ENCODE measurements at regions not wholly inside any gene's neighbourhood (a gene's known extent, or its start where the extent isn't known, plus 50 kb on each side); places are given as distances from the start of the nearest gene placed in this dataset.

DNA sequence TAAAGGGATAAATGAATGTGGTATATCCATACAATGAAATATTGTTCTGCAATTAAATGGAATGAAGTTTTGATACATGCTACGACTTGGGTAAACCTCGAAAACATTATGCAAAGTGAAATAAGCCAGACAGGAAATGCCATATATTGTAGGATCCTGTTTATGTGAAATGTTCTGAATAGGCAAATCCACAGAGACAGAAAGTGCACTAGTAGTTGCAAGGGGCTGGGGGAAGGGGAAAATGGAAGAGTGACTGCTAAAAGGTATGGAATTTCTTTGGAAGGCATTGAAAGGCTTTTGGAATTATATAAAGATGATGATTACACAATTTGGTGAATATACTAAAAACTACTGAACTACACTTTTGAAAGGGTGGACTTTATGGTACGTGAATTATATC lies 97.0 kb downstream of the FOXD1 start:
- DNase-seq, result no peak
- Histone ChIP-seq H4K91ac (ENCODE audit: insufficient read length, low read depth, low read length) (no peak overlapping the region), H3T11ph (ENCODE audit: low read length) (no peak overlapping the region), H3K23me2 (ENCODE audit: insufficient read length, low read depth, low read length, poor library complexity, severe bottlenecking) (no peaks in the 10 kb centered on the region), H2BK5ac (ENCODE audit: insufficient read length, low read length) (no peak overlapping the region), H2BK120ac (ENCODE audit: low read depth, low read length, poor library complexity, severe bottlenecking) (no peak overlapping the region), H2BK12ac (ENCODE audit: insufficient read length, low read depth, low read length) (no peak overlapping the region), H3K23ac (ENCODE audit: insufficient read length, low read depth, low read length) (no peak overlapping the region), H4K5ac (ENCODE audit: insufficient read length, low read depth, low read length) (no peak overlapping the region), H3K14ac (ENCODE audit: insufficient read depth, low read length) (no peak overlapping the region), H3K27me3 (ENCODE audit: insufficient read depth, low read length) (no peaks in the 10 kb centered on the region), H3K9me3 (ENCODE audit: control insufficient read depth, low read depth, low read length) (no peaks in the 10 kb centered on the region), H4K20me1 (ENCODE audit: control insufficient read depth, insufficient read depth, insufficient read length) (no peaks in the 10 kb centered on the region), H2AK5ac (ENCODE audit: insufficient read length, low read length) (no peak overlapping the region), H3K4me2 (ENCODE audit: insufficient read depth, insufficient read length, low read length) (no peak overlapping the region), H3K4ac (ENCODE audit: low read depth, low read length) (no peak overlapping the region), H3K79me1 (ENCODE audit: insufficient read depth, low read depth, low read length, poor library complexity, severe bottlenecking) (no peaks in the 10 kb centered on the region), H2BK20ac (ENCODE audit: low read depth, low read length, poor library complexity, severe bottlenecking) (no peak overlapping the region), H4K8ac (replicated peaks; ENCODE audit: insufficient read length, low read depth, low read length) (no peak overlapping the region), H2BK15ac (ENCODE audit: low read depth, low read length) (no peak overlapping the region), H3K56ac (ENCODE audit: insufficient read length, low read depth, low read length) (no peak overlapping the region), H3K9ac (ENCODE audit: extremely low read depth, insufficient read length, low read length) (no peak overlapping the region), H3K4me1 (ENCODE audit: insufficient read depth, low read length) (no peaks in the 10 kb centered on the region), H2AFZ (ENCODE audit: low read length) (no peak overlapping the region), H3K18ac (ENCODE audit: insufficient read length, low read depth, low read length) (no peak overlapping the region), H3K27ac (ENCODE audit: insufficient read length, low read depth, low read length) (no peak overlapping the region), H3K79me2 (ENCODE audit: insufficient read depth, low read length) (no peaks in the 10 kb centered on the region)
- no peaks in the 10 kb centered on the region for H3K4me1 Mint-ChIP-seq
- no CpG with 5 or more reads among the region's 3 CpGs for WGBS (ENCODE audit: extremely low coverage, insufficient read length, low lambda C conversion rate)
- TF ChIP-seq, protein P1, sequence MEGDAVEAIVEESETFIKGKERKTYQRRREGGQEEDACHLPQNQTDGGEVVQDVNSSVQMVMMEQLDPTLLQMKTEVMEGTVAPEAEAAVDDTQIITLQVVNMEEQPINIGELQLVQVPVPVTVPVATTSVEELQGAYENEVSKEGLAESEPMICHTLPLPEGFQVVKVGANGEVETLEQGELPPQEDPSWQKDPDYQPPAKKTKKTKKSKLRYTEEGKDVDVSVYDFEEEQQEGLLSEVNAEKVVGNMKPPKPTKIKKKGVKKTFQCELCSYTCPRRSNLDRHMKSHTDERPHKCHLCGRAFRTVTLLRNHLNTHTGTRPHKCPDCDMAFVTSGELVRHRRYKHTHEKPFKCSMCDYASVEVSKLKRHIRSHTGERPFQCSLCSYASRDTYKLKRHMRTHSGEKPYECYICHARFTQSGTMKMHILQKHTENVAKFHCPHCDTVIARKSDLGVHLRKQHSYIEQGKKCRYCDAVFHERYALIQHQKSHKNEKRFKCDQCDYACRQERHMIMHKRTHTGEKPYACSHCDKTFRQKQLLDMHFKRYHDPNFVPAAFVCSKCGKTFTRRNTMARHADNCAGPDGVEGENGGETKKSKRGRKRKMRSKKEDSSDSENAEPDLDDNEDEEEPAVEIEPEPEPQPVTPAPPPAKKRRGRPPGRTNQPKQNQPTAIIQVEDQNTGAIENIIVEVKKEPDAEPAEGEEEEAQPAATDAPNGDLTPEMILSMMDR (conservative IDR thresholded peaks at IDR 0.05), result no peak
- H3K27me3 Mint-ChIP-seq (ENCODE audit: low read depth), result peaks cover 7% of the 10 kb centered on the region
- H3K36me3 Mint-ChIP-seq (ENCODE audit: insufficient read depth in 1 of 3, low read depth in 3 of 3), result peaks cover 4 to 18% (median 7%) of the 10 kb centered on the region in 3 experiments; a peak in 5 of 7 replicates
- H3K27ac Mint-ChIP-seq, result no peak overlapping the region
- no peak overlapping the region for H3K4me3 Mint-ChIP-seq
- peaks cover 34 to 43% of the 10 kb centered on the region in 2 experiments for H3K9me3 Mint-ChIP-seq

All from H9 (cell line).